ENCODE measurements at regions not wholly inside any gene's neighbourhood (a gene's known extent, or its start where the extent isn't known, plus 50 kb on each side); places are given as distances from the start of the nearest gene placed in this dataset.
A peak's percentile ranks its signal among the peaks of the same experiment; 100 is the strongest.

GRCh38 chr21:35216996-35217395 is 167.9 kb upstream of the RUNX1 start:
- Histone ChIP-seq H3K27ac (ENCODE audit: low read depth, low read length) (no peak overlapping the region), H3K4me3 (ENCODE audit: low read depth in 1 of 2, low read length in 2 of 2) (no peak overlapping the region), H3K9me3 (ENCODE audit: control insufficient read depth in 1 of 2, low read length in 2 of 2) (no peaks in the 10 kb centered on the region), H3K36me3 (ENCODE audit: control insufficient read depth in 1 of 2, insufficient read depth in 2 of 2, low read length in 2 of 2) (no peaks in the 10 kb centered on the region), H3K27me3 (ENCODE audit: control insufficient read depth in 1 of 2, insufficient read depth in 2 of 2, low read length in 2 of 2) (no peaks in the 10 kb centered on the region), H3K4me1 (ENCODE audit: control insufficient read depth in 1 of 2, insufficient read depth in 2 of 2, low read length in 2 of 2) (peaks cover 1 to 5% of the 10 kb centered on the region in 2 donors), H3K9ac (ENCODE audit: low read depth in 1 of 2, low read length in 2 of 2) (no peak overlapping the region)

- Histone ChIP-seq H3K4me3 (ENCODE audit: low read depth in 1 of 2, low read length in 2 of 2) (no peak overlapping the region), H3K27ac (ENCODE audit: low read depth, low read length) (no peak overlapping the region), H3K9ac (ENCODE audit: low read depth in 1 of 2, low read length in 2 of 2) (no peak overlapping the region), H3K27me3 (ENCODE audit: control insufficient read depth in 1 of 2, insufficient read depth in 2 of 2, low read length in 2 of 2) (no peaks in the 10 kb centered on the region), H3K36me3 (ENCODE audit: control insufficient read depth in 1 of 2, insufficient read depth in 2 of 2, low read length in 2 of 2) (no peaks in the 10 kb centered on the region), H3K9me3 (ENCODE audit: control insufficient read depth in 1 of 2, low read length in 2 of 2) (no peaks in the 10 kb centered on the region), H3K4me1 (ENCODE audit: control insufficient read depth in 1 of 2, insufficient read depth in 2 of 2, low read length in 2 of 2) (peaks cover 0 to 4% of the 10 kb centered on the region in 2 donors)
Observed at GRCh38 chr21:35215870-35216269, 166.8 kb upstream of the RUNX1 start.

DNA sequence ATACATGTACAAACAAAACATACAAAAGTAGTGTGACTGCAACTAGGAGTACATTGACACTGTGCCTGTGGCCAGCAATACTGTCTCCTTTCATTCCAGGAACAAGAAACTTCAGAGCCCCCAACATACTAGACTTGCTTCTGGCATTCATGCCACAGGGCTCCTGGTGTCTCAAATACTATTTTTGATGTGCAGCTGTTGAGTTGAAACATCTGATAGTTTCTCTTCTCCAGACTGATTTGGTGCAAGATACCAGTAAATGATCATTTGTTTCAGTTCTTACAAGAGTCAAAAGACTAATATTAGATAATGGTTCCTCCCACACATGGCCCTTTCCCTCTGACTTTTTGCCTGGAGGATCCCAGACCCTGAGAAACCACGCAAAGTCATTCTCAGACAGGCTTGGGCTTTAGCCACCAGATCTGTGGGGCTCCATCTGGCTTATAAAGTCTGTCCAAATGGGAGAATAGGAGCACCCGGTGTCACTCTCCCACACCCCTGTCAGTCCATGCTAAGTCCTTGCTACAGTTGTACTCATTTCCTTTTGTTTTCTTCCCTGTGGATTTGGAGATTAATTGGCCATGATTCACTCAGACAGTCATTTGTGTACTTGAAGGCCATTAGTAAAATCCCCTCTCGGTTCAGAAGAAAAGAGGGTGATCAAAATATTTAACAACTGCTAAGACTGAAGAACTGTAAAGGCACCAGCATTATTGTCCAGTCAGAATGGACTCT is 163.5 kb upstream of the RUNX1 start:
- no peaks in the 10 kb centered on the region for H3K9me3 ChIP-seq (ENCODE audit: control insufficient read depth in 1 of 2, low read length in 2 of 2)
- H3K36me3 ChIP-seq (ENCODE audit: control insufficient read depth in 1 of 2, insufficient read depth in 2 of 2, low read length in 2 of 2) = no peaks in the 10 kb centered on the region
- H3K9ac ChIP-seq (ENCODE audit: low read depth in 1 of 2, low read length in 2 of 2) = no peak overlapping the region
- no peak overlapping the region for H3K4me3 ChIP-seq (ENCODE audit: low read depth in 1 of 2, low read length in 2 of 2)
- no peaks in the 10 kb centered on the region for H3K27me3 ChIP-seq (ENCODE audit: control insufficient read depth in 1 of 2, insufficient read depth in 2 of 2, low read length in 2 of 2)
- H3K27ac ChIP-seq (ENCODE audit: low read depth, low read length) = no peak overlapping the region
- peaks cover 2 to 4% of the 10 kb centered on the region in 2 donors for H3K4me1 ChIP-seq (ENCODE audit: control insufficient read depth in 1 of 2, insufficient read depth in 2 of 2, low read length in 2 of 2)

DNA sequence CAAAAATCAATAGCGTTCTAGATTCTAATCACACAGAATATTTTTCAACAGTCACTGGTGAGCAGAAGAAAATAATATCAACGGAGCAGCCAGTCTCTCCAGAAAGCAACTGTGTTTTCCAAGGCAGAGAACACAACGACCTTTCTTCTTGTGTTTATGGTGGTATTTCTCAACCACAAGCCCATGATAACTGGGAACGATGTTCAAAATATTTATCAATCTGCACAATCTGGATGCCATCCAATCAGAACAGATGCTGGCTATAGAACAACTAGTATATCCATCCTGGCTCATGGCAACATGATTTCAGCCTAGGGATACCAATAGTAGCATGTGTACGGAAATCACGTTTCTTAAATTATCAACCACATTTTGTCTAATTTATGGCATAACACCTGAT is 162.7 kb upstream of the RUNX1 start:
- Histone ChIP-seq H3K27ac (ENCODE audit: low read depth, low read length) (no peak overlapping the region), H3K27me3 (ENCODE audit: control insufficient read depth in 1 of 2, insufficient read depth in 2 of 2, low read length in 2 of 2) (no peaks in the 10 kb centered on the region), H3K36me3 (ENCODE audit: control insufficient read depth in 1 of 2, insufficient read depth in 2 of 2, low read length in 2 of 2) (no peaks in the 10 kb centered on the region), H3K9ac (ENCODE audit: low read depth in 1 of 2, low read length in 2 of 2) (no peak overlapping the region), H3K4me1 (ENCODE audit: control insufficient read depth in 1 of 2, insufficient read depth in 2 of 2, low read length in 2 of 2) (peaks cover 2 to 4% of the 10 kb centered on the region in 2 donors), H3K4me3 (ENCODE audit: low read depth in 1 of 2, low read length in 2 of 2) (no peak overlapping the region), H3K9me3 (ENCODE audit: control insufficient read depth in 1 of 2, low read length in 2 of 2) (no peaks in the 10 kb centered on the region)

GRCh38 chr21:35210093-35210492 is 161.0 kb upstream of the RUNX1 start:
- Histone ChIP-seq H3K4me3 (ENCODE audit: low read depth in 1 of 2, low read length in 2 of 2) (no peak overlapping the region), H3K4me1 (ENCODE audit: control insufficient read depth in 1 of 2, insufficient read depth in 2 of 2, low read length in 2 of 2) (peaks cover 8 to 11% of the 10 kb centered on the region in 2 donors), H3K36me3 (ENCODE audit: control insufficient read depth in 1 of 2, insufficient read depth in 2 of 2, low read length in 2 of 2) (no peaks in the 10 kb centered on the region), H3K27ac (ENCODE audit: low read depth, low read length) (no peak overlapping the region), H3K9ac (ENCODE audit: low read depth in 1 of 2, low read length in 2 of 2) (no peak overlapping the region), H3K9me3 (ENCODE audit: control insufficient read depth in 1 of 2, low read length in 2 of 2) (no peaks in the 10 kb centered on the region), H3K27me3 (ENCODE audit: control insufficient read depth in 1 of 2, insufficient read depth in 2 of 2, low read length in 2 of 2) (no peaks in the 10 kb centered on the region)

DNA sequence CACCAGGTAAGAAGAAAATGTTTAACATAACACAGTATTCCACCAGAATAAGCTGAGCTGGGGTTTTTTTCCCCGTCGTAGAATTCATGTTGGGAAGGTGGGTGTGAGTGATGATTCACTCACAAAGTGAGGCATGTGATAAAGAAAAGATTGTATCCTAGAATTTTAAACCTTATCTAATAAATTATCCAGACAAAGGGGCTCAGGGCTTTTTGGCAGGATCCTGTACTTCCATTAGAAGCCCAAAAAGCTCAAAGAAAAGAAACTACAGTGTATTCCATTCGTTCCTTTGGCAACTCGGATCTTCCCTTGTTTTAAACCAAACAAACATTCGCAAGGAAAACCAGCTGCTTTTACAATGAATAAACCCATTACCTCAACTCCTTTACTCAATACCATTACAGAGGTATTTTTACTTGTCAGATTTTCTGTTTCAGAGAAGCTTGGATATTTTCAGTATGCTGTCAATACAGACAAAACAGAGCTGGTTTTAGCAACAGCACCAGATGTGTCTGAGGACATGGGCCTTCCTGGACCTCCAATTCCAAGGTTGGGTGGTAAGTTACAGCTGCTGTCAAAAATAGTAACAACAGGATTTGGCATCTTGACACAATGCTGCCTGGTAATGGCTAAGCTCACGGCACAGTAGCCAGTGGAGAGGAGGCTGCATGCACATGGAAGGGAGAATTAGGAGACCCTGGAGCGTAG is 159.9 kb upstream of the RUNX1 start:
- H3K36me3 ChIP-seq (ENCODE audit: control insufficient read depth in 1 of 2, insufficient read depth in 2 of 2, low read length in 2 of 2) = no peaks in the 10 kb centered on the region
- no peaks in the 10 kb centered on the region for H3K27me3 ChIP-seq (ENCODE audit: control insufficient read depth in 1 of 2, insufficient read depth in 2 of 2, low read length in 2 of 2)
- H3K27ac ChIP-seq (ENCODE audit: low read depth, low read length) = no peak overlapping the region
- H3K4me3 ChIP-seq (ENCODE audit: low read depth in 1 of 2, low read length in 2 of 2) = no peak overlapping the region
- peaks cover 8 to 11% of the 10 kb centered on the region in 2 donors for H3K4me1 ChIP-seq (ENCODE audit: control insufficient read depth in 1 of 2, insufficient read depth in 2 of 2, low read length in 2 of 2)
- H3K9ac ChIP-seq (ENCODE audit: low read depth in 1 of 2, low read length in 2 of 2) = no peak overlapping the region
- no peaks in the 10 kb centered on the region for H3K9me3 ChIP-seq (ENCODE audit: control insufficient read depth in 1 of 2, low read length in 2 of 2)

DNA sequence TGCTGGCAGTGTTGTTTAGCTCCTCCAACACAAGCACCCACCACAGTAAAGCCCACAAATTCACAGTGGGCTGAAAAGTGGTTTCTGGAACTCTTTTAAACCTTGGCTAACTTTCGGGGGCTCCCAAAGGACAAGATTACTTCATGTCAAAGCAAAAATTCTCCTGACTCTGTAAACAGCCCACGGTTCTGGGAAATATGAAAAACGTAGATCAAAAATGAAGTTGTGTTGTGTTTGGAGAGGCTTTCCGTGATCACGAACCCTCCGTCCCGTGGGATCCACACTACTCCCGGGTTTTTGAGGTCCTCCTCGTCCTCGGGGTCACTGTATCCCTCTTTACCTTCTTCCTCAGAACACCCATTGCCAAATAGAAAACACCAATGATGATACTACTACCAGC is 159.0 kb upstream of the RUNX1 start:
- H3K4me1 ChIP-seq (ENCODE audit: control insufficient read depth in 1 of 2, insufficient read depth in 2 of 2, low read length in 2 of 2) = peaks cover 11 to 13% of the 10 kb centered on the region in 2 donors
- no peaks in the 10 kb centered on the region for H3K9me3 ChIP-seq (ENCODE audit: control insufficient read depth in 1 of 2, low read length in 2 of 2)
- no peak overlapping the region for H3K4me3 ChIP-seq (ENCODE audit: low read depth in 1 of 2, low read length in 2 of 2)
- H3K27me3 ChIP-seq (ENCODE audit: control insufficient read depth in 1 of 2, insufficient read depth in 2 of 2, low read length in 2 of 2) = no peaks in the 10 kb centered on the region
- no peak overlapping the region for H3K9ac ChIP-seq (ENCODE audit: low read depth in 1 of 2, low read length in 2 of 2)
- no peak overlapping the region for H3K27ac ChIP-seq (ENCODE audit: low read depth, low read length)
- H3K36me3 ChIP-seq (ENCODE audit: control insufficient read depth in 1 of 2, insufficient read depth in 2 of 2, low read length in 2 of 2) = no peaks in the 10 kb centered on the region

GRCh38 chr21:35207322-35207721 is 158.2 kb upstream of the RUNX1 start:
- Histone ChIP-seq H3K4me1 (ENCODE audit: control insufficient read depth in 1 of 2, insufficient read depth in 2 of 2, low read length in 2 of 2) (peaks cover 11 to 15% of the 10 kb centered on the region in 2 donors), H3K9ac (ENCODE audit: low read depth in 1 of 2, low read length in 2 of 2) (no peak overlapping the region), H3K27ac (ENCODE audit: low read depth, low read length) (no peak overlapping the region), H3K36me3 (ENCODE audit: control insufficient read depth in 1 of 2, insufficient read depth in 2 of 2, low read length in 2 of 2) (no peaks in the 10 kb centered on the region), H3K27me3 (ENCODE audit: control insufficient read depth in 1 of 2, insufficient read depth in 2 of 2, low read length in 2 of 2) (no peaks in the 10 kb centered on the region), H3K4me3 (ENCODE audit: low read depth in 1 of 2, low read length in 2 of 2) (no peak overlapping the region), H3K9me3 (ENCODE audit: control insufficient read depth in 1 of 2, low read length in 2 of 2) (no peaks in the 10 kb centered on the region)

- Histone ChIP-seq H3K27ac (ENCODE audit: low read depth, low read length) (peak overlapping the region; percentile 5), H3K9ac (ENCODE audit: low read depth in 1 of 2, low read length in 2 of 2) (peak overlapping the region in 1 of 2 donors; percentile 14), H3K9me3 (ENCODE audit: control insufficient read depth in 1 of 2, low read length in 2 of 2) (no peaks in the 10 kb centered on the region), H3K36me3 (ENCODE audit: control insufficient read depth in 1 of 2, insufficient read depth in 2 of 2, low read length in 2 of 2) (no peaks in the 10 kb centered on the region), H3K4me3 (ENCODE audit: low read depth in 1 of 2, low read length in 2 of 2) (no peak overlapping the region), H3K4me1 (ENCODE audit: control insufficient read depth in 1 of 2, insufficient read depth in 2 of 2, low read length in 2 of 2) (peaks cover 11 to 15% of the 10 kb centered on the region in 2 donors), H3K27me3 (ENCODE audit: control insufficient read depth in 1 of 2, insufficient read depth in 2 of 2, low read length in 2 of 2) (no peaks in the 10 kb centered on the region)
Observed at GRCh38 chr21:35206141-35207125, 157.3 kb upstream of the RUNX1 start.
